Fibroblast of lung (primary cell): ENCODE measurements at regions not wholly inside any gene's neighbourhood (a gene's known extent, or its start where the extent isn't known, plus 50 kb on each side); places are given as distances from the start of the nearest gene placed in this dataset.
A peak's percentile ranks its signal among the peaks of the same experiment; 100 is the strongest.

Experiments used
- DNase-seq, 2 donors: peaks; one replicate each; pipeline versions ENCODE4 v3.0.0 to v3.0.0-alpha.2; 2010; ENCODE audit warnings: low read depth in 2 of 2
- H2AFZ ChIP-seq: 2 replicates; pipeline ENCODE4 v1.5.1; 2012; ENCODE audit warnings: low read length, control low read depth, inconsistent platforms
- H3K27ac ChIP-seq: 2 replicates; pipeline ENCODE4 v1.5.1; 2011; ENCODE audit warnings: low read length, control low read depth; ENCODE audit not compliant: insufficient read depth
- H3K27me3 ChIP-seq: 2 replicates; pipeline ENCODE4 v1.5.1; 2011; ENCODE audit warnings: mild to moderate bottlenecking, low read length; ENCODE audit not compliant: control insufficient read depth, insufficient read depth
- H3K36me3 ChIP-seq: 2 replicates; pipeline ENCODE4 v1.5.1; 2011; ENCODE audit warnings: low read length; ENCODE audit not compliant: control insufficient read depth, insufficient read depth
- H3K4me1 ChIP-seq: 2 replicates; pipeline ENCODE4 v1.5.1; 2011; ENCODE audit warnings: low read length; ENCODE audit not compliant: control insufficient read depth, insufficient read depth; ENCODE audit errors: extremely low read depth
- H3K4me2 ChIP-seq: 2 replicates; pipeline ENCODE4 v1.5.1; 2011; ENCODE audit warnings: low read length, control low read depth; ENCODE audit not compliant: insufficient read depth; ENCODE audit errors: extremely low read depth
- H3K4me3 ChIP-seq, 4 experiments: fragments of 200-600 bp in 1 of 4; sonication (generic) in 1 of 4; replicated peaks in 1 of 4; 2 replicates each; pipeline ENCODE4 v1.5.1; 2011 to 2016; ENCODE audit warnings: low read length in 4 of 4, low read depth in 3 of 4, mild to moderate bottlenecking in 3 of 4, control low read depth in 2 of 4, inconsistent platforms in 1 of 4, mixed read lengths in 1 of 4; ENCODE audit not compliant: insufficient read depth in 1 of 4; ENCODE audit errors: control extremely low read depth in 1 of 4
- H3K79me2 ChIP-seq: 2 replicates; pipeline ENCODE4 v1.5.1; 2012; ENCODE audit warnings: mild to moderate bottlenecking, low read length, inconsistent platforms; ENCODE audit not compliant: control insufficient read depth, insufficient read depth
- H3K9ac ChIP-seq: 2 replicates; pipeline ENCODE4 v1.5.1; 2011; ENCODE audit warnings: mild to moderate bottlenecking, low read length, control low read depth; ENCODE audit not compliant: insufficient read depth
- H3K9me3 ChIP-seq: 2 replicates; pipeline ENCODE4 v1.5.1; 2012; ENCODE audit warnings: low read depth, low read length; ENCODE audit not compliant: control insufficient read depth, insufficient read depth
- H4K20me1 ChIP-seq: 2 replicates; pipeline ENCODE4 v1.5.1; 2011; ENCODE audit warnings: low read length; ENCODE audit not compliant: control insufficient read depth, insufficient read depth; ENCODE audit errors: extremely low read depth
- CTCF ChIP-seq, 2 donors: IDR thresholded peaks in 1 of 2; conservative IDR thresholded peaks in 1 of 2; 1 replicate in 1 of 2; 2 replicates in 1 of 2; pipeline ENCODE4 v1.5.1; 2011 to 2012; ENCODE audit warnings: low read length in 2 of 2, control low read depth in 1 of 2, inconsistent platforms in 1 of 2, low read depth in 1 of 2, mild to moderate bottlenecking in 1 of 2
- EZH2 ChIP-seq: IDR thresholded peaks from 2 replicates; pipeline ENCODE4 v1.5.1; 2012; ENCODE audit warnings: low read length, control low read depth, mild to moderate bottlenecking; ENCODE audit errors: missing control alignments

DNA sequence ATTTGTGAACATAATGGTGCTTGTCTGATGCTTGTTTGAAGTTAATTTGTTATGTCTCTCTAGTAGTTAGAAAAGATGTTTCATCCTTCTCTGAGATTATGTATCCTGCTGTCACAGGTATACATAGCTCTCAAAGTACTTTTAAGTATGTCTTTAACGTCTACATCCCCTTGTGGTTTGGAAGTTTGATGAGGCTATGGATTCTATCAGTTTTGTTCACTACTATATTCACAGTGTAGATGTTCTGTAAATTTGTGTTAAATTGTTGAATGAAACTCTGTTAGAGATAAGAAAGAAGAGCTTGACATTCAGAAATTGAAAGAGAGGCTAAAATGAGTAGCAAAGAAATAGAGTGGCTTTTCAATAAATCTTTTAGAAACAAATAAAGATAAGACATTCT is 304.6 kb upstream of the MIR17HG start:
- Histone ChIP-seq H3K27ac (no peak overlapping the region), H3K36me3 (no peaks in the 10 kb centered on the region), H3K9me3 (no peaks in the 10 kb centered on the region), H2AFZ (no peak overlapping the region), H3K79me2 (no peaks in the 10 kb centered on the region), H3K9ac (no peak overlapping the region), H3K4me3 (no peak overlapping the region), H4K20me1 (no peaks in the 10 kb centered on the region), H3K4me2 (no peak overlapping the region), H3K27me3 (no peaks in the 10 kb centered on the region), H3K4me1 (no peaks in the 10 kb centered on the region)
- no peak for DNase-seq
- TF ChIP-seq CTCF (conservative IDR thresholded peaks at IDR 0.05 in 1 of 2, IDR thresholded peaks at IDR 0.05 in 1 of 2; ENCODE audit: low read depth in 1 of 2, low read length in 2 of 2) (no peak), EZH2 (no peak)

- DNase-seq: peak; percentile 9 to 29
- H4K20me1 ChIP-seq: no peaks in the 10 kb centered on the region
- H3K4me2 ChIP-seq: no peak overlapping the region
- H3K27ac ChIP-seq: no peak overlapping the region
- H3K27me3 ChIP-seq: no peaks in the 10 kb centered on the region
- no peak overlapping the region for H3K4me3 ChIP-seq
- no peak overlapping the region for H2AFZ ChIP-seq
- H3K79me2 ChIP-seq: no peaks in the 10 kb centered on the region
- H3K9ac ChIP-seq: no peak overlapping the region
- no peaks in the 10 kb centered on the region for H3K4me1 ChIP-seq
- no peaks in the 10 kb centered on the region for H3K9me3 ChIP-seq
- no peaks in the 10 kb centered on the region for H3K36me3 ChIP-seq
- peak in 1 of 2 donors; percentile 49 for TF ChIP-seq CTCF (conservative IDR thresholded peaks at IDR 0.05 in 1 of 2, IDR thresholded peaks at IDR 0.05 in 1 of 2; ENCODE audit: low read depth in 1 of 2, low read length in 2 of 2)
- TF ChIP-seq EZH2: no peak
Observed at GRCh38 chr13:91045351-91046034, 302.0 kb upstream of the MIR17HG start.

DNA sequence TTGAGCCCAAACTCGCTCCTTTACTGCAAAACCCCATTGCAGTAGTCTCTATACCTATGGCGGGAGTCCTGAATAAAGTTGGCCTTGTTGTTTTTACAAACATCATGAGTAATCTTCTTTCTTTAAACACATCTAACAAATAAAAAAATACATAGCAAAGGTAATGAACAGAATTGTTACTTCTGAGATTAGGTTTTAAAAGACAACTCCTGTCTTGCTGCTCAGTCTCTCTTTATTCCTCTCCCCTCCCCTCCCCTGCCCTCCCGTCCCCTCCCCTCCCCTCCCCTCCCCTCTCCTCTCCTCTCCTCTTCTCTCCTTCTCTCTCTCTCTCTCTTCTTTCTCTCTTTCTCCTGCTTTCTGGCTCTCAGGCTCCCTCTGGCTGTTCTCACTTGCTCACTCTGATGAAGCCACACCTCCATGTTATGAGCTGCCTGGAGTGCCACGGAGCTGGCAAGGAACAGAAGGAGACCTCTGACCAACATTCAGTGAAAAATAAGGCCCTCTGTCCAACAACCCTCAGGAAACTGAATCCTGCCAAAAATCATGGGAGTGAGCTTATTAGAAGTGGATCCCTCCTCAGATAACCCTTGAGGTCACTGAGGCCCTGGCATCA is 300.7 kb upstream of the MIR17HG start:
- TF ChIP-seq EZH2 (no peak), CTCF (conservative IDR thresholded peaks at IDR 0.05 in 1 of 2, IDR thresholded peaks at IDR 0.05 in 1 of 2; ENCODE audit: low read depth in 1 of 2, low read length in 2 of 2) (peak in 1 of 2 donors; percentile 19)
- no peak overlapping the region for H3K9ac ChIP-seq

More for the DNA sequence above, 300.7 kb upstream of the MIR17HG start:
- Histone ChIP-seq H3K36me3 (no peaks in the 10 kb centered on the region), H3K27me3 (no peaks in the 10 kb centered on the region), H3K27ac (no peak overlapping the region), H4K20me1 (no peaks in the 10 kb centered on the region), H3K4me1 (no peaks in the 10 kb centered on the region), H3K4me3 (no peak overlapping the region), H3K4me2 (no peak overlapping the region), H3K79me2 (no peaks in the 10 kb centered on the region), H3K9me3 (no peaks in the 10 kb centered on the region), H2AFZ (no peak overlapping the region)
- peak in 1 of 2 donors; percentile 1 for DNase-seq
